Thymus (tissue), 11 donors: ENCODE measurements at regions not wholly inside any gene's neighbourhood (a gene's known extent, or its start where the extent isn't known, plus 50 kb on each side); places are given as distances from the start of the nearest gene placed in this dataset.

Experiments used
- DNase-seq, 9 donors: peaks; one replicate each; pipeline ENCODE4 v3.0.0-alpha.2; 2013; ENCODE audit warnings: low spot score in 9 of 9, low read depth in 6 of 9, missing footprints in 1 of 9
- H3K27ac ChIP-seq, 2 donors: one replicate each; pipeline ENCODE4 v1.5.1; 2013; ENCODE audit warnings: control low read depth in 1 of 2, low read depth in 1 of 2, low read length in 1 of 2, mild to moderate bottlenecking in 1 of 2, moderate library complexity in 1 of 2
- H3K27me3 ChIP-seq, 2 donors: one replicate each; pipeline ENCODE4 v1.5.1; 2013; ENCODE audit warnings: low read length in 1 of 2; ENCODE audit not compliant: control insufficient read depth in 2 of 2, insufficient read depth in 1 of 2
- H3K36me3 ChIP-seq, 2 donors: one replicate each; pipeline ENCODE4 v1.5.1; 2013; ENCODE audit warnings: low read length in 1 of 2, mild to moderate bottlenecking in 1 of 2, moderate library complexity in 1 of 2; ENCODE audit not compliant: control insufficient read depth in 2 of 2, insufficient read depth in 2 of 2
- H3K4me1 ChIP-seq, 2 donors: one replicate each; pipeline ENCODE4 v1.5.1; 2013; ENCODE audit warnings: low read length in 2 of 2; ENCODE audit not compliant: control insufficient read depth in 2 of 2, insufficient read depth in 2 of 2
- H3K4me3 ChIP-seq, 2 donors: one replicate each; pipeline ENCODE4 v1.5.1; 2013; ENCODE audit warnings: low read length in 2 of 2, control low read depth in 1 of 2, mild to moderate bottlenecking in 1 of 2
- H3K9me3 ChIP-seq, 2 donors: one replicate each; pipeline ENCODE4 v1.5.1; 2013; ENCODE audit warnings: low read length in 1 of 2, mild to moderate bottlenecking in 1 of 2; ENCODE audit not compliant: control insufficient read depth in 2 of 2, insufficient read depth in 1 of 2
- WGBS: extraction: QIAGEN DNeasy Blood & Tissue Kit; methylation state at CpG from one replicate; pipeline ENCODE4 v1.1.7; 2013; 5-methylcytosine and 5-hydroxymethylcytosine counted together
- donor health status: healthy.

DNA sequence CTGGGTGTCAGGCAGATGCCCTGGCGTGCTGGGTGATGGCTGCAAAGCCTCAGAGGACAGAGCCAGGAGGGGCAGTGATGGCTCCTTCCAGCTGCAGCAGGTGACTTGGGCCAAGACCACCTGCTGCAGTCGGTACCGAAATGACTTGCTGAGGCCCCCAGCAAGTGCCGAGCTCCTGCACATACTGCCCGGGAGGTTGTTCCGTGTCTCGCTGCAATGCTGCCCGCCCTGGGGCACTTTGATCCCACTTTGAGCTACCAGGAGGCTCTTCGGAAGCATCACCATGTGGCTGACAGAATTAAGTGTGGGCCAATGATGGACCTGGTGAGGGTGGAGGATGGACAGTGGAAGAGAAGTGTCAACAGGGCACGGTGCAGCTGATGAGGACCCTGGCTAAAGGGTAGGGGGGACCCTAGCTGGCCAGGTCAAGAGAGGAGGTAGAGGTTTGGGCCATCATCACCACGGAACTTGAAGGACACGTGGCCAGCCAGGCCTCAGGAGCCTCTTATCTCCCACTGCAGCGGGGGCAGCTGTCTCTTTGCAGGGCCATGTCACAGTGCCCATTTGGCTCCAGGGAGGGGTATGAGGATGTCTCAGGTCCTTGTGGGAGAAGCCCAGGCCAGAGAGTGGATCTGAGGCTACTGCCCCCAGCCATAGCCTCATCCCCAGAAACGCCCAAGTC, 51.1 kb upstream of the NANOS1 start:
- DNase-seq, result no peak
- Histone ChIP-seq H3K27me3 (no peaks in the 10 kb centered on the region), H3K36me3 (no peaks in the 10 kb centered on the region), H3K4me1 (peaks cover 0 to under 1% of the 10 kb centered on the region in 2 donors), H3K27ac (no peak overlapping the region), H3K9me3 (no peaks in the 10 kb centered on the region), H3K4me3 (no peak overlapping the region)
- WGBS, result 87% methylated on average over 14 of the region's 14 CpGs

DNA sequence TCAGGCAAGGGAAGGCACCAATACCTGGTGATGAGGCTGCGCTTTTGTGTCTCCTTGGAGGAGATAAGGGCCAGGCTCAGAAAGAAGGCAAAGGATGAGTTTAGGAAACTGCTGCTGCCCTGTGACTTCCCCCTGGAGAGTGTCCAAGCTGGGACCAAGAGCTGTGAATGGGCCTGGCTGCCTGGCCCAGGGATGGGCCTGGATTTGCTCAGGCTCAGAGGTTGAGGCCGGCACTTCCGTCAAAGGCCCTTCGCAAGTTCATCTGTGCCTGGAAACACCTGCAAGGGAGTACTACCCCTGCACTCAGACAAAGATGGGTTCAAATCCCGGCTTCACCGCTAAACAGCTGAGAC, 50.5 kb upstream of the NANOS1 start:
- Histone ChIP-seq H3K4me3 (no peak overlapping the region), H3K27ac (no peak overlapping the region), H3K36me3 (no peaks in the 10 kb centered on the region), H3K27me3 (no peaks in the 10 kb centered on the region), H3K4me1 (peaks cover 0 to 3% of the 10 kb centered on the region in 2 donors), H3K9me3 (no peaks in the 10 kb centered on the region)
- no peak for DNase-seq
- 97% methylated on average over 6 of the region's 6 CpGs for WGBS

- Histone ChIP-seq H3K36me3 (no peaks in the 10 kb centered on the region), H3K9me3 (no peaks in the 10 kb centered on the region), H3K4me1 (peaks cover 0 to 3% of the 10 kb centered on the region in 2 donors), H3K27me3 (no peaks in the 10 kb centered on the region), H3K27ac (no peak overlapping the region), H3K4me3 (no peak overlapping the region)
- no peak for DNase-seq
- WGBS, result 95% methylated on average over 8 of the region's 8 CpGs
Observed at GRCh38 chr10:118979661-118980060, 49.9 kb upstream of the NANOS1 start.
